GM21360 (cell line): ENCODE measurements at regions not wholly inside any gene's neighbourhood (a gene's known extent, or its start where the extent isn't known, plus 50 kb on each side); places are given as distances from the start of the nearest gene placed in this dataset.
A peak's percentile ranks its signal among the peaks of the same experiment; 100 is the strongest.

Source experiments
- ATAC-seq: cut with Tn5 transposase; IDR thresholded peaks from one replicate; pipeline ENCODE4 v1.9.1; 2021; ENCODE audit warnings: mild to moderate bottlenecking, moderate library complexity; ENCODE audit not compliant: unreplicated experiment

GRCh38 chr14:22478670-22479069 lies 110.4 kb downstream of the DAD1 start:
- no peak for ATAC-seq

DNA sequence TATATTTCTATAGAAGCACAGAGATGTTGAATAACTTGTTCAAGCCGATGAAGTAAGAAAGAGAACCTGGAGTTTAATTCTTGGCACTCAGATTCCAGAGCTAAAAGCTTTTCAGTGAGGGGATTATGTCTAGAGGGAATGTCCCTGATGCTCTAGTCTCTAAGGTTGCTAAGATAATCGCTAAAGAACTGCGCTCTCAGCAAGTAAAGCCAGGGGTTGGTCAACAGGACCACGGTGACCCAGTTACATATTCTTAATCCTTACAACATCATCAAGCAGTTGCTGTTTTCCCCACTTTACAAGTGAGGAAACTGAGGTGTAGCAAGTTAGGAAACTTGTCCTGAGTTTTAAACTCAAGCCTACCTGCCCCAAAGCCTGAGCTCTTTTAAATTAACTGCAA lies 110.8 kb downstream of the DAD1 start:
- no peak for ATAC-seq

GRCh38 chr14:22477569-22478194 lies 111.3 kb downstream of the DAD1 start:
- no peak for ATAC-seq

DNA sequence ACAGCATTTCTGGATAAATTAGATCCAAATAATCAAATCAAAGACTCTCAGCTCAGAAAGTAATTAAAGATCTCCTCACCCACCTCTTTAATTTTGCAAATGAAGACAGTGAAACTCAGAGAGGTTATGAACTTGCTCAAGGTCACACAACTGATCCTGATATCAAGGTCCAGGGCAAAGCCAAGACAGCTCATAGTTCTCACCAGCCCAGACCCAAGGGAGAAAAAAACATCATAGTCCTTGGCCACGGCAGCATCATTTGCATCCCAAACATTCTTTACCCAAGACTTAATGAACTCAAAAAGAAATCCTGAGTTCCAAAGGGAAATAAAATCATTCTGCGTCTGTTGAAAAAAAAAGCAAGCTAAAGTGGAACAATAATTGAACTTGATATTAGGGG lies 112.1 kb downstream of the DAD1 start:
- no peak for ATAC-seq

DNA sequence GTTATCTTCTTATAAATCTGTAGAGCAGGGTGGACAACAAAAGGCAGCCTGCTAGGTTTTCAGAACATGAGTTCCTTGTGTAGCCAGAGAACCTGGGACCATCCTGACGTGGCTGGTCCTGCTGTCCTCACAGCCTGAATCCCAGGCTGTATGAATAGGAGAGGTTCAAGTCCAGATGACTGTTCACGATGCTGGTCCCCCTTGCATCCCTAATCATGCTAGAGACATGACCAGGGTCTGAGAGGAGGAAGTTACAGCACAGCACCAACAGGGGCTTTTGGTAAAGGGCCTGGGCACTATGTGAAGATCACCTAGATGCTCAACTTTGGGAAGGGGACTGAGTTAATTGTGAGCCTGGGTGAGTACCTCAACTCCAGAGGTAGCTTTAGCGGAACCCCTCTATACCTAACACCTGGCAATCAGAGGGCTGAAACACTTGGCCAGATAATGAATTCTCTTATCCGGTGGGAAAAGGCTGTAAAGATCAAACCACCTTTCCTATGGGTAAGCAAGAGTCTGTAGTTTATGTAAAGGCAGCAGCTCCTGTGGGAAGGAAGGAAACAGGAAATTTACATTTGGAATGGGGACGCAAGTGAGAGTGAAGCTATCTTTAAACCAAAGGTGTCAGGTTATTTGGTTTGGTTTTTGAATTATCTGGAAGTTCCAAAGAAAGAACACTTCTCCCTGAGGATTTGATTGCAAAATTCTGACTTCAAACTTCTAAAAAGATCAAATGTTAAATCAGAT lies 112.8 kb downstream of the DAD1 start:
- no peak for ATAC-seq

- no peak for ATAC-seq
Observed at GRCh38 chr14:22475381-22475780, 113.6 kb downstream of the DAD1 start.

DNA sequence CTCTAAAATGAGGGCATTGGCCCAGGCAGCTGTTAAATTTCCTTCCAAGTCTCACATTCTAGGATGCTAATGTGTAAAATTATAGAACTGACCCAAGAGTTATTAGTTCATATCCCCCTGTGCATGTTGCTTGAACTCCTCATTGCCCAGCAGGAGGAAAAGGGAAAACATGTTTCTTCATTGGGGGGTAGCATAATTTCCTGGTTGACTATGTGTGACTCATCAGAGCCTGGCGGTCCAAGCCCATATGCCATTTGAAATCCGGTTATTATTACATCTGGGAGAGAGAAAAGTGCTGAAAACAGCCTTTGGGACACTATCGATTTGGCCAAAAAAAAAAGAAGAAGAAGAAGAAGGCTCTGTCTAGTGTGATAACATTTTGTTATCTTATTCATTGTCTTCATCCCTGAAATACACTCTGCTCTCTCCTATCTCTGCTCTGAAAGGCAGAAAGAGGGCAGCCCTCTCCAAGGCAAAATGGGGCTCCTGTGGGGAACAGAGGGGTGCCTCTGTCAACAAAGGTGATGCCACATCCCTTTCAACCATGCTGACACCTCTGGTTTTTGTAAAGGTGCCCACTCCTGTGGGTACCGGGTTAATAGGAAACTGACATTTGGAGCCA lies 114.2 kb downstream of the DAD1 start:
- ATAC-seq, result no peak

DNA sequence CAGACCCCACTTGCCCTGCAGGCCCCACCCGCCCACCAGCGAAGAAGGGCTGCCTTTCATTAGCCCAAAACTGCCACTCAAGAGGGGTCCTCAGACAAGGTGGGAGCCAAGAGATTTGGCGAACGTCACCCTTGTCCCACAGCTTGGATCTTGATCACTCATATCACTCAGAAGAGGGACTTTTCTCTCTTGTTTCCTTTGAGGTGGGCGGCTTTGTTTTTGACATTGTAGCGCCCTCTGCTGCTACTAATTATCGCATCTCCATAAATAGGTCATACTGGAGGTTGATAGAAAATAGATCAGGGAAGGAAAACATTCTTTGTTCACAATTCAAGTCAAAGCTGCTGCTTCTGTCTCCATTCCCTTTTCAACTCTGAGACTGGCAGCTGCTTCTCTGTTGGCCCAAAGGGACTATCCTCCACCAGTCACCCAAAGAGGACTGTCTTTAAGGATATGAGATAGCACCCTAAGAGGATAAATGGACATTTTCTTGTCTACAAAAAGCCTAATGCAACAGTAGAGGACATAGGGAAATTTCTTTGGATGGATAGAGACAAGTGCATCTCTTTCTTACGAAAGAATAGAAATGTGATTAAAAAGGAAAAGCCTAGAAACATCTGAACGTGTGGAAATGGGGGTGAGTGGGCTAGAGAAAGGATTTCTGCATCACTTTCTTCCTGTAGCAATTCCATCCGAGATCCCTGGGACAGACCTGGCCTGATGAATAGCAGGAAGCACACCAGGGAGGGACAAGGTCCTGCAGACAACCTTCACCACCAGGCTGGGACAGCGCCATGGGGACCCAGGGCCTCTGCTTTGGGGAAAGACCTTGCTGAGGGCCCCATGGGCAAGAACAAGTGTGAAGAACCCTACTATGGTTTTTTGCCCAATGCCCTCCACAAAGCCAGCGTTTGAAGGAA lies 115.8 kb downstream of the DAD1 start:
- no peak for ATAC-seq

- ATAC-seq, result no peak
Observed at GRCh38 chr14:22472466-22472865, 116.6 kb downstream of the DAD1 start.

GRCh38 chr14:22471545-22472121 lies 117.4 kb downstream of the DAD1 start:
- no peak for ATAC-seq

DNA sequence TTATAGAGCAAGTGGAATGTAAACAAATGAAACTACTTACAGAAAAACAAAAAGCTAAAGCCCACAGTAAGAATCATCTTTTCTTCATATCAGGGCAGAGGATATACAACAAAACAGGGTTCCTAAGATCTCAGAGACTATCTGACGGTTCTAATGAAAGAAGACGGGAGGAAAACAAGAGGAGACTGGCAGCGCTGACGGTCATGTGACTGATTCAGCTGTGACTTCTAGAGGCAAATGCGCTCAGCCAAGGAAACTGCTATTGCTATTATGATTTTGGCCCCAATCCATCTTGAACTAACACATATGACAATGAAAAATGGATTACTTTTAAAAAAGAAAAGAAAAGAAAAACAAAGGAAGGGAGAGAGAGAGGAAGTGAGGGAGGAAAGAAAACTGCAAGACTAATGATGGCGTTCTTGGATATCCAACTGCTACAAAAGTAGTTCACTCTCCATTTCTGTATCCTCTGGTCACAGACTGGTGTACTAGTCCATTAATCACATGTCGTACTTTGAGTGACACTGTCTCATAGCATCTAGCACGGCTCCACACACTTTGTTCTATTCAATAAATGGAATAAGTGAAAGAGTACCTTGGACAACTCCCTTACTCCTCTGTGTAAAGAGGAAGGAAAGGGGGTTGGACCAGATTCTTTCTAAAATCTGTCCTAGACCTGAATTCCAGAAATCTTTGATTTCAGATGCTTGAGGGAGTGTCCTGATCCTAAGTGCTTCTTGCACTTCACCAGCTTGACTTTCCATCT lies 119.3 kb downstream of the DAD1 start:
- no peak for ATAC-seq

GRCh38 chr14:22468830-22469229 lies 120.2 kb downstream of the DAD1 start:
- no peak for ATAC-seq

DNA sequence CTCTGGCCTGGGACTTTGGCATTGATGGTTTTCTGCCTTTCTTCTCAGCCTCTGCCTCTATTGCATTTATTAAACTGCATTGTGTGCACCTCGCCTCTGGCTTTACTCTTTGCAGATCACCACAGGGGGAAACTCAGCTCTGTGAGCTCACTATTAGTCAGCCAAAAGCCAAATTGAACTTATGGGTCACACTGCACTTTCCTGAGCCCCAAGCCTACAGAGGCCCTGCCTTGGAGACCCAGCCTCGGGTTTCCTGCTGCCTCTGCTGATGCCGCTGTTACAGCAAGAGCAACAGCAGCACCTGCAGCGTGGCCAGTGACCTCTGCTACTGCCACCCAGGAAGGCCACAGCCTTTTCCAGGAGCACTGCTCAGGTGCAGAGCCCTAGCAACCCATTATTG lies 122.5 kb downstream of the DAD1 start:
- no peak for ATAC-seq

GRCh38 chr14:22465201-22465840 lies 123.7 kb downstream of the DAD1 start:
- ATAC-seq, result no peak

- peak; percentile 56 for ATAC-seq
Observed at GRCh38 chr14:22464422-22465142, 124.4 kb downstream of the DAD1 start.

GRCh38 chr14:22463763-22464173 lies 125.3 kb downstream of the DAD1 start:
- no peak for ATAC-seq

GRCh38 chr14:22462923-22463322 lies 126.1 kb downstream of the DAD1 start:
- no peak for ATAC-seq

DNA sequence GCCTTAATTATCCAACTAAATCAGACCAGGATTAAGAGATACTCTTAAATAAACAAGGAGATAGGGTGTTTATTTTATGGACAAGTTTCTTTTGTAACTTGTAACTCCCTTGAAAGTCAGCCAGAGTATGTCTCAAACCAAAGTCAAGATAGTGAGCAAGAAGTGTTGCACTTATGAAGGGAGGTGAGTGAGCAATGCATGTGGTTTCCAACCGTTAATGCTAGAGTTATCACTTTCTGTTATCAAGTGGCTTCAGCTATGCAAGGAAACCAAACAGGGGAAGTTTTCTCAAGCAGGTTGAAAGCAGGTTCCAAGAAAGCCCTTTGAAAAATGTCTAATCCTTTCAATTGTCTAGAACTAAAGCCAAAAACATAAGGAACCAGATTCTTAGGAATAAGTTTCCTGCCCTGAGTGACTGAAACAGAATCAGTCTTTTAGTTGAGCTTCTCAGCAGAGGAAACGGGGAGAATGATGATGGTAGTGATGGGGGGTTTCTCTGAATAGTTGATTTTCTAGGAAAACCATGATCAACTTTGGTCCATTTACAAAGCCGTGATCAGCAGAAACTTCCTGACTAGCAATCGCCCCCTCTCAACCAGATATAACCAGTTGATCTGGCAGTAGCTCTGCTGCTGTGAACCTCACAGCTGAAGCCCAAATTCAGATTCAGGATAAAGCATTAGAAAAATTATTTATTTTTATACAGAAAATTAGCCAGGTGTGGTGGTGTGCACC lies 128.4 kb downstream of the DAD1 start:
- ATAC-seq, result peak; percentile 43
